HCT116 (cell line): ENCODE measurements at regions not wholly inside any gene's neighbourhood (a gene's known extent, or its start where the extent isn't known, plus 50 kb on each side); places are given as distances from the start of the nearest gene placed in this dataset.

Experiments
- ATAC-seq: fragments of 200-7000 bp; cut with Tn5 transposase; 2 replicates; pipeline ENCODE4 v1.9.1; 2020; ENCODE audit warnings: mild to moderate bottlenecking, moderate library complexity
- BruUV-seq: library from RNA; stranded (reverse); fragments of 400-500 nt; replicated peaks from 2 replicates; lab custom pipeline; 2021; lab: Mats Ljungman, UMichigan
- CTCF ChIA-PET: fragments of 300-600 bp; sonication (Branson Sonifier 250); formaldehyde crosslinking; loops from one replicate; lab custom pipeline; 2021; ENCODE audit warnings: antibody characterized with exemption; lab: Charles Lee
- POLR2A ChIA-PET: fragments of 300-600, 350-600 bp; sonication (Branson Sonifier 250); formaldehyde crosslinking; loops from one replicate; lab custom pipeline; 2021; ENCODE audit warnings: antibody characterized with exemption; lab: Charles Lee
- RAD21 ChIA-PET, 2 experiments: fragments of 300-600 bp; sonication (Branson Sonifier 250); formaldehyde crosslinking; loops; one replicate each; lab custom pipeline; 2023; ENCODE audit warnings: low total read pairs in 2 of 2; ENCODE audit not compliant: uncharacterized antibody in 2 of 2, unreplicated experiment in 2 of 2, low non-redundant PET in 1 of 2; lab: Charles Lee
- DNase-seq: peaks from one replicate; pipeline ENCODE4 v3.0.0-alpha.2; 2010; ENCODE audit warnings: low read depth, low spot score
- H2AFZ ChIP-seq: fragments of 200-600 bp; shearing (Covaris generic), sonication (generic); 2 replicates; pipeline ENCODE4 v1.6.1; 2017; ENCODE audit warnings: low read depth, mixed run types, mixed read lengths, antibody characterized with exemption, low read length; ENCODE audit not compliant: poor library complexity, severe bottlenecking
- H3K27ac ChIP-seq: 2 replicates; pipeline ENCODE4 v1.5.1; 2012; ENCODE audit warnings: low read depth, low read length
- H3K27me3 ChIP-seq: fragments of 200-600 bp; sonication (generic); 2 replicates; pipeline ENCODE4 v1.6.1; 2016; ENCODE audit warnings: mixed run types, low read length, mixed read lengths; ENCODE audit not compliant: insufficient read depth
- H3K36me3 ChIP-seq, 2 experiments: fragments of 200-500 bp in 1 of 2; fragments of 200-600 bp in 1 of 2; sonication (Bioruptor generic) in 1 of 2; sonication (generic) in 1 of 2; 2 replicates each; pipeline versions ENCODE4 v1.5.1 to v1.6.1; 2014 to 2016; ENCODE audit warnings: low read length in 2 of 2, inconsistent platforms in 1 of 2, mixed read lengths in 1 of 2, mixed run types in 1 of 2; ENCODE audit not compliant: insufficient read depth in 2 of 2, control insufficient read depth in 1 of 2
- H3K4me1 ChIP-seq, 2 experiments: fragments of 200-600 bp in 1 of 2; sonication (generic) in 1 of 2; 2 replicates each; pipeline versions ENCODE4 v1.5.1 to v1.6.1; 2012 to 2017; ENCODE audit warnings: low read length in 2 of 2, inconsistent platforms in 1 of 2, mild to moderate bottlenecking in 1 of 2, mixed read lengths in 1 of 2, mixed run types in 1 of 2, moderate library complexity in 1 of 2; ENCODE audit not compliant: insufficient read depth in 2 of 2, control insufficient read depth in 1 of 2
- H3K4me2 ChIP-seq: fragments of 200-600 bp; sonication (generic); 2 replicates; pipeline ENCODE4 v1.6.1; 2017; ENCODE audit warnings: mixed run types, low read length, mixed read lengths
- H3K4me3 ChIP-seq, 2 experiments: fragments of 200-600 bp in 1 of 2; sonication (generic) in 1 of 2; replicated peaks in 1 of 2; 2 replicates each; pipeline ENCODE4 v1.5.1; 2011 to 2016; ENCODE audit warnings: low read length in 2 of 2, control low read depth in 1 of 2, low read depth in 1 of 2, mild to moderate bottlenecking in 1 of 2, mixed read lengths in 1 of 2, mixed run types in 1 of 2
- H3K79me2 ChIP-seq: fragments of 200-600 bp; sonication (generic); 2 replicates; pipeline ENCODE4 v1.6.1; 2017; ENCODE audit warnings: mild to moderate bottlenecking, mixed run types, low read length, moderate library complexity, mixed read lengths; ENCODE audit not compliant: insufficient read depth
- H3K9ac ChIP-seq: fragments of 200-600 bp; sonication (generic); 2 replicates; pipeline ENCODE4 v1.6.1; 2016; ENCODE audit warnings: low read length, mixed read lengths
- H3K9me2 ChIP-seq: fragments of 200-600 bp; sonication (generic), shearing (Covaris generic); 2 replicates; pipeline ENCODE4 v1.6.1; 2017; ENCODE audit warnings: mixed run types, mild to moderate bottlenecking, moderate library complexity; ENCODE audit not compliant: insufficient read depth
- H3K9me3 ChIP-seq, 2 experiments: fragments of 200-500 bp in 1 of 2; fragments of 200-600 bp in 1 of 2; sonication (Bioruptor generic) in 1 of 2; sonication (generic) in 1 of 2; 2 replicates each; pipeline ENCODE4 v1.6.1; 2014 to 2017; ENCODE audit warnings: low read length in 2 of 2, mixed read lengths in 2 of 2, inconsistent platforms in 1 of 2, low read depth in 1 of 2, mild to moderate bottlenecking in 1 of 2, mixed run types in 1 of 2, moderate library complexity in 1 of 2; ENCODE audit not compliant: control insufficient read depth in 1 of 2, insufficient read depth in 1 of 2
- H4K20me1 ChIP-seq: fragments of 200-600 bp; sonication (generic), shearing (Covaris generic); 2 replicates; pipeline ENCODE4 v1.6.1; 2017; ENCODE audit warnings: mixed run types, mild to moderate bottlenecking, moderate library complexity; ENCODE audit not compliant: insufficient read depth
- CEBPB ChIP-seq: IDR thresholded peaks from 2 replicates; pipeline ENCODE4 v1.6.1; 2012; ENCODE audit warnings: low read depth
- EGR1 ChIP-seq: IDR thresholded peaks from 2 replicates; pipeline ENCODE4 v1.6.1; 2012; ENCODE audit warnings: low read depth
- ELF1 ChIP-seq: IDR thresholded peaks from 2 replicates; pipeline ENCODE4 v1.6.1; 2012; ENCODE audit warnings: low read depth, borderline replicate concordance
- EZH2 ChIP-seq: fragments of 200-600 bp; sonication (generic); IDR thresholded peaks from 2 replicates; pipeline ENCODE4 v1.6.1; 2017; ENCODE audit warnings: antibody characterized with exemption, mixed run types
- FOSL1 ChIP-seq: IDR thresholded peaks from 2 replicates; pipeline ENCODE4 v1.6.1; 2012; ENCODE audit warnings: low read depth
- JUND ChIP-seq: IDR thresholded peaks from 2 replicates; pipeline ENCODE4 v1.6.1; 2012
- POLR2A ChIP-seq: IDR thresholded peaks from 2 replicates; pipeline ENCODE4 v1.7.0; 2011; ENCODE audit warnings: borderline replicate concordance; ENCODE audit not compliant: insufficient read depth, insufficient read length; ENCODE audit errors: extremely low read depth
- RAD21 ChIP-seq: IDR thresholded peaks from 2 replicates; pipeline ENCODE4 v1.6.1; 2012; ENCODE audit warnings: low read depth, mild to moderate bottlenecking
- SIN3A ChIP-seq: IDR thresholded peaks from 2 replicates; pipeline ENCODE4 v1.6.1; 2012; ENCODE audit warnings: low read depth
- TCF7L2 ChIP-seq: IDR thresholded peaks from 2 replicates; pipeline ENCODE4 v1.7.0; 2011; ENCODE audit warnings: borderline replicate concordance, inconsistent platforms; ENCODE audit not compliant: insufficient read depth, insufficient read length; ENCODE audit errors: extremely low read depth
- YY1 ChIP-seq: IDR thresholded peaks from 2 replicates; pipeline ENCODE4 v1.6.1; 2011; ENCODE audit warnings: low read length, low read depth, moderate library complexity, mild to moderate bottlenecking; ENCODE audit not compliant: insufficient replicate concordance; ENCODE audit errors: extremely low read depth
- intact Hi-C: fragments of 100-400 bp; cut with micrococcal nuclease; formaldehyde crosslinking; loops from 2 replicates; pipeline ENCODE4 v1.10.0; 2022
- TF ChIP-seq, protein P1 (sequence below): IDR thresholded peaks from 2 replicates; pipeline ENCODE4 v1.6.1; 2011; ENCODE audit warnings: mild to moderate bottlenecking, low read length, moderate library complexity; ENCODE audit not compliant: insufficient replicate concordance; ENCODE audit errors: extremely low read depth
- TF ChIP-seq, protein P2 (sequence below): IDR thresholded peaks from 2 replicates; pipeline ENCODE4 v1.6.1; 2012
- TF ChIP-seq, protein P3 (sequence below): IDR thresholded peaks from 2 replicates; pipeline ENCODE4 v1.6.1; 2012
- TF ChIP-seq, protein P4 (sequence below), 3 experiments: fragments of 200-600 bp in 1 of 3; sonication (generic) in 1 of 3; IDR thresholded peaks in 2 of 3; conservative IDR thresholded peaks in 1 of 3; 2 replicates each; pipeline ENCODE4 v1.5.1; 2012 to 2017; ENCODE audit warnings: low read depth in 2 of 3, low read length in 2 of 3, antibody characterized with exemption in 1 of 3, borderline replicate concordance in 1 of 3, control low read depth in 1 of 3, mild to moderate bottlenecking in 1 of 3, mixed read lengths in 1 of 3, mixed run types in 1 of 3, moderate library complexity in 1 of 3; ENCODE audit not compliant: insufficient read depth in 1 of 3

DNA sequence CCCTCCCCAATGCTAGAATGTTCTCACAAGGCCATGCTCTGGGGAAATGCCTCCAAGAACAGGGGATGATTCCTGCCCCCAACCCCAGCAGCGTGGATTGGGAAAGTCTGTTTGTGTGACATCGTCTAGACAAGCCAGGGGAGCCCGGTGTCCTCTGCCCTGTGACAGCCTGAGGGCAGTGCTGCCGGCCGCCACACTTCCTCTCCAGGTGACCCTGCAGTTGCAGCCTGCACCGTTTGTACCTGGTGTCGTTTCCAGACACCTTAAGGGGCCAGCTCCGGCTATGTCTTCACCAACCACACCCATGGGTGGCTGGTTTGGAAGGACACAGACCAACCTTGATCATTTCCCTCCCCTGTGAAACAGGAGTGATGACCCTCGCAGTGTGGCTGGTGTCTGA lies 372.6 kb downstream of the BCL11B start:
- H3K27me3 ChIP-seq = peaks cover 44% of the 10 kb centered on the region
- no peak for ATAC-seq
- no peaks in the 10 kb centered on the region for H3K79me2 ChIP-seq
- TF ChIP-seq, protein P1, sequence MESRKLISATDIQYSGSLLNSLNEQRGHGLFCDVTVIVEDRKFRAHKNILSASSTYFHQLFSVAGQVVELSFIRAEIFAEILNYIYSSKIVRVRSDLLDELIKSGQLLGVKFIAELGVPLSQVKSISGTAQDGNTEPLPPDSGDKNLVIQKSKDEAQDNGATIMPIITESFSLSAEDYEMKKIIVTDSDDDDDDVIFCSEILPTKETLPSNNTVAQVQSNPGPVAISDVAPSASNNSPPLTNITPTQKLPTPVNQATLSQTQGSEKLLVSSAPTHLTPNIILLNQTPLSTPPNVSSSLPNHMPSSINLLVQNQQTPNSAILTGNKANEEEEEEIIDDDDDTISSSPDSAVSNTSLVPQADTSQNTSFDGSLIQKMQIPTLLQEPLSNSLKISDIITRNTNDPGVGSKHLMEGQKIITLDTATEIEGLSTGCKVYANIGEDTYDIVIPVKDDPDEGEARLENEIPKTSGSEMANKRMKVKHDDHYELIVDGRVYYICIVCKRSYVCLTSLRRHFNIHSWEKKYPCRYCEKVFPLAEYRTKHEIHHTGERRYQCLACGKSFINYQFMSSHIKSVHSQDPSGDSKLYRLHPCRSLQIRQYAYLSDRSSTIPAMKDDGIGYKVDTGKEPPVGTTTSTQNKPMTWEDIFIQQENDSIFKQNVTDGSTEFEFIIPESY = no peak
- no peak for TF ChIP-seq JUND
- TF ChIP-seq, protein P2, sequence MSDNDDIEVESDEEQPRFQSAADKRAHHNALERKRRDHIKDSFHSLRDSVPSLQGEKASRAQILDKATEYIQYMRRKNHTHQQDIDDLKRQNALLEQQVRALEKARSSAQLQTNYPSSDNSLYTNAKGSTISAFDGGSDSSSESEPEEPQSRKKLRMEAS = no peak
- no peak for TF ChIP-seq POLR2A
- TF ChIP-seq EGR1 = no peak
- TF ChIP-seq ELF1 = no peak
- TF ChIP-seq, protein P3, sequence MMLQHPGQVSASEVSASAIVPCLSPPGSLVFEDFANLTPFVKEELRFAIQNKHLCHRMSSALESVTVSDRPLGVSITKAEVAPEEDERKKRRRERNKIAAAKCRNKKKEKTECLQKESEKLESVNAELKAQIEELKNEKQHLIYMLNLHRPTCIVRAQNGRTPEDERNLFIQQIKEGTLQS = no peak
- no peak for TF ChIP-seq YY1
- TF ChIP-seq CEBPB = no peak
- no peak for TF ChIP-seq RAD21
- no peak for TF ChIP-seq TCF7L2
- no peak for TF ChIP-seq SIN3A
- no peak for TF ChIP-seq EZH2
- no peak for TF ChIP-seq FOSL1
- TF ChIP-seq, protein P4, sequence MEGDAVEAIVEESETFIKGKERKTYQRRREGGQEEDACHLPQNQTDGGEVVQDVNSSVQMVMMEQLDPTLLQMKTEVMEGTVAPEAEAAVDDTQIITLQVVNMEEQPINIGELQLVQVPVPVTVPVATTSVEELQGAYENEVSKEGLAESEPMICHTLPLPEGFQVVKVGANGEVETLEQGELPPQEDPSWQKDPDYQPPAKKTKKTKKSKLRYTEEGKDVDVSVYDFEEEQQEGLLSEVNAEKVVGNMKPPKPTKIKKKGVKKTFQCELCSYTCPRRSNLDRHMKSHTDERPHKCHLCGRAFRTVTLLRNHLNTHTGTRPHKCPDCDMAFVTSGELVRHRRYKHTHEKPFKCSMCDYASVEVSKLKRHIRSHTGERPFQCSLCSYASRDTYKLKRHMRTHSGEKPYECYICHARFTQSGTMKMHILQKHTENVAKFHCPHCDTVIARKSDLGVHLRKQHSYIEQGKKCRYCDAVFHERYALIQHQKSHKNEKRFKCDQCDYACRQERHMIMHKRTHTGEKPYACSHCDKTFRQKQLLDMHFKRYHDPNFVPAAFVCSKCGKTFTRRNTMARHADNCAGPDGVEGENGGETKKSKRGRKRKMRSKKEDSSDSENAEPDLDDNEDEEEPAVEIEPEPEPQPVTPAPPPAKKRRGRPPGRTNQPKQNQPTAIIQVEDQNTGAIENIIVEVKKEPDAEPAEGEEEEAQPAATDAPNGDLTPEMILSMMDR (IDR thresholded peaks at IDR 0.05 in 2 of 3, conservative IDR thresholded peaks at IDR 0.05 in 1 of 3; ENCODE audit: borderline replicate concordance in 1 of 3, insufficient read depth in 1 of 3, low read depth in 2 of 3, low read length in 2 of 3) = no peak
- no peaks in the 10 kb centered on the region for H4K20me1 ChIP-seq
- ChIA-PET CTCF (no interaction called here), POLR2A (no interaction called here), RAD21 (no interaction called here)
- no TSS peak for BruUV-seq
- no peak for DNase-seq
- H3K4me1 ChIP-seq = no peaks in the 10 kb centered on the region
- no peaks in the 10 kb centered on the region for H3K9me2 ChIP-seq
- H3K36me3 ChIP-seq = no peaks in the 10 kb centered on the region
- no peak overlapping the region for H3K4me3 ChIP-seq
- no peak overlapping the region for H2AFZ ChIP-seq
- H3K9ac ChIP-seq = no peak overlapping the region
- intact Hi-C loops = no loop called here
- no peak overlapping the region for H3K27ac ChIP-seq
- H3K9me3 ChIP-seq = no peaks in the 10 kb centered on the region
- H3K4me2 ChIP-seq = no peak overlapping the region
